ENCODE measurements at regions not wholly inside any gene's neighbourhood (a gene's known extent, or its start where the extent isn't known, plus 50 kb on each side); places are given as distances from the start of the nearest gene placed in this dataset.

- DNase-seq (ENCODE audit: extremely low spot score, unreplicated experiment) = no peak
- H3K9me3 Mint-ChIP-seq = no peaks in the 10 kb centered on the region
- no peak for TF ChIP-seq CTCF (conservative IDR thresholded peaks at IDR 0.05)
- H3K36me3 Mint-ChIP-seq = no peaks in the 10 kb centered on the region
- H3K27ac Mint-ChIP-seq = no peak overlapping the region
- H3K4me1 Mint-ChIP-seq (ENCODE audit: unreplicated experiment) = no peaks in the 10 kb centered on the region
- H3K4me3 Mint-ChIP-seq = no peak overlapping the region
- peaks cover 10% of the 10 kb centered on the region for H3K27me3 Mint-ChIP-seq
Measured at GRCh38 chr5:99835791-99836190, 699.4 kb upstream of the FAM174A start.

- no peak for DNase-seq (ENCODE audit: extremely low spot score, unreplicated experiment)
- no peaks in the 10 kb centered on the region for H3K4me1 Mint-ChIP-seq (ENCODE audit: unreplicated experiment)
- H3K4me3 Mint-ChIP-seq = no peak overlapping the region
- TF ChIP-seq CTCF (conservative IDR thresholded peaks at IDR 0.05) = no peak
- no peaks in the 10 kb centered on the region for H3K27me3 Mint-ChIP-seq
- H3K9me3 Mint-ChIP-seq = no peaks in the 10 kb centered on the region
- H3K27ac Mint-ChIP-seq = no peak overlapping the region
- no peaks in the 10 kb centered on the region for H3K36me3 Mint-ChIP-seq
Measured at GRCh38 chr5:99827136-99827535, 708.0 kb upstream of the FAM174A start.

- Mint-ChIP-seq H3K27ac (no peak overlapping the region), H3K36me3 (no peaks in the 10 kb centered on the region), H3K9me3 (no peaks in the 10 kb centered on the region), H3K4me3 (no peak overlapping the region), H3K27me3 (no peaks in the 10 kb centered on the region), H3K4me1 (ENCODE audit: unreplicated experiment) (no peaks in the 10 kb centered on the region)
- no peak for DNase-seq (ENCODE audit: extremely low spot score, unreplicated experiment)
- TF ChIP-seq CTCF (conservative IDR thresholded peaks at IDR 0.05) = no peak
Measured at GRCh38 chr5:99817796-99818195, 717.4 kb upstream of the FAM174A start.

GRCh38 chr5:99814321-99815063 lies 720.7 kb upstream of the FAM174A start:
- DNase-seq (ENCODE audit: extremely low spot score, unreplicated experiment) = no peak
- Mint-ChIP-seq H3K27ac (no peak overlapping the region), H3K9me3 (no peaks in the 10 kb centered on the region), H3K36me3 (no peaks in the 10 kb centered on the region), H3K27me3 (no peaks in the 10 kb centered on the region), H3K4me1 (ENCODE audit: unreplicated experiment) (no peaks in the 10 kb centered on the region), H3K4me3 (no peak overlapping the region)
- TF ChIP-seq CTCF (conservative IDR thresholded peaks at IDR 0.05) = no peak

GRCh38 chr5:99808657-99809230 lies 726.4 kb upstream of the FAM174A start:
- TF ChIP-seq CTCF (conservative IDR thresholded peaks at IDR 0.05) = no peak
- H3K27ac Mint-ChIP-seq = no peak overlapping the region

More at GRCh38 chr5:99808657-99809230, 726.4 kb upstream of the FAM174A start:
- Mint-ChIP-seq H3K27me3 (no peaks in the 10 kb centered on the region), H3K36me3 (no peaks in the 10 kb centered on the region), H3K4me3 (no peak overlapping the region), H3K4me1 (ENCODE audit: unreplicated experiment) (no peaks in the 10 kb centered on the region), H3K9me3 (no peaks in the 10 kb centered on the region)
- DNase-seq (ENCODE audit: extremely low spot score, unreplicated experiment) = no peak
